GM21529 (cell line): ENCODE measurements at regions not wholly inside any gene's neighbourhood (a gene's known extent, or its start where the extent isn't known, plus 50 kb on each side); places are given as distances from the start of the nearest gene placed in this dataset.

Source experiments
- ATAC-seq: cut with Tn5 transposase; IDR thresholded peaks from one replicate; pipeline ENCODE4 v1.9.1; 2021; ENCODE audit not compliant: unreplicated experiment

- no peak for ATAC-seq
These were observed 208.3 kb upstream of the SALL1 start for GRCh38 chr16:51359141-51359955.

DNA sequence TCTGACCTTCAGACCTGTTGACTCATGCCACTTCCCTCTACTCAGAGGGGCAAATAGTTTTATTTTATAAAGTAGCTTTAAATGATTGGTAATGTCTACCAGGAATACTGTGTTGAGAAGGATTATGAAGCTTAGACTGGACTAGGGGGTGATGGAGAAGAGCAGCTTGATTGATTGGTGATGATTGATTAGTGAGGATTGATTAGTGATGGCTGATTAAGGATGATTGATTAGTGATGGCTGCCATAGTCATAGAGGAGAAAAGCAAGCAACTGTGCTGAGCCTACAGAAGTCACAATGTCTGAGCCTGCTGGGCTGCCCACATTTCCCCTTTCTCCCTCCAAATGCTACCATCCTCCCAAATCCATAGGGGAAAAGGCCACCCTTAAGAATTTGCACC, 206.8 kb upstream of the SALL1 start:
- ATAC-seq, result no peak

- ATAC-seq, result no peak
These were observed 204.8 kb upstream of the SALL1 start for GRCh38 chr16:51355875-51356274.

GRCh38 chr16:51355195-51355594, 204.1 kb upstream of the SALL1 start:
- ATAC-seq, result no peak

GRCh38 chr16:51353055-51353454, 202.0 kb upstream of the SALL1 start:
- no peak for ATAC-seq

- no peak for ATAC-seq
These were observed 198.6 kb upstream of the SALL1 start for GRCh38 chr16:51349626-51350025.

- no peak for ATAC-seq
These were observed 192.3 kb upstream of the SALL1 start for GRCh38 chr16:51343411-51343810.

DNA sequence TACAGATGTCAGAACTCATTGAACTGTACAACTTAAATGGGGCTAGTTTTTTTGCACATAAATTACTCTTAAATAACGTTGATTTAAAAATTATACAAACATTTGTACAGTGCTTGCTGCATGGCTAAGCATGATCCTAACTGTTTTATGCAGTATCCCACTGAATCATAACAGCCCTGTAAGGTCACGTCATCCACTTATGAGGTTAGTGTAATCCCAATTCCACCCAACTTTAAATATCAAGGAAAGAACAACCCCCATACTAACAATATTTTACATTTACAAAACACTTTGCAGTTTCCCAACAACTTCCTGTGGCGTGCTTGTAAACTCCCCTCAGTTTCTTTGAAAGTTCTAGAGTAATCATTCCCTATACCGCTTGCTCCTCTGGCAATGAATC, 190.1 kb upstream of the SALL1 start:
- no peak for ATAC-seq

DNA sequence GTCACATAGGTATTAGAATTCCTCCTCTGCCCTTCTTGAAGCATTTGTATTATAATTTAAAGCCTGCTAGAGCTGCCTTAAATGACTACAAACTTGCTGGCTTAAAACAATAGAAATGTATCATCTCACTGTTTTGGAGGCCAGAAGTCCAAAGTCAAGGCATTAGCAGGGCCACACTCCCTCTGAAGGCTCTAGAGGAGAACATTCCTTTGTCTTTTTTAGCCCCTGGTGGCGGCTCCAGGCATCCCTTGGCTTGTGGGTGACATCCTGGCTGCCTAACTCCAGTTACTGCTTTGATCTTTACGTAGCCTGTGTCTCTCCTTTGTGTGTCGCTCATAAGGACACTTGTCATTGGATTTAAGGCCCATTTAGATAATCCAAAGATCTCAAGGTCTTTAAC, 186.6 kb upstream of the SALL1 start:
- ATAC-seq, result no peak

DNA sequence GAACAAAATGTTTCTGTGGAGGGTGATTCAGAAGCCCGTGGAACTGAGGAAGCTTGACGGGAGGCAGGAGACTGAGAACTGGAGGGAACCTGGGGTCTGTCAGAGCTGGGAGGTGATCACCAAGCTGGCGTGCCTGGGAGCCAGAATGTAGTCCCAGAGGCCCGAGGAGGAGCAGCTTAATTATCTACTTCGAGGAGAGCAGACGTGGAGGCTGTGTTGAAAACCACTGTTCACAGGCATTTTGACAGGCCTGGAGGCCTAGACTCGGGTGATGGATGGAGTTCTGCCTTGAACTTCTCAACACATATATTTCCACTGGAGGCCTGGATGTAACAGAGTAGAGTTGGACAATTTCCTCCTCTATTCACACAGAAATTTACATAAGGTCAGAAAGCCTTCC, 177.7 kb upstream of the SALL1 start:
- no peak for ATAC-seq

GRCh38 chr16:51327001-51327400, 175.9 kb upstream of the SALL1 start:
- no peak for ATAC-seq

DNA sequence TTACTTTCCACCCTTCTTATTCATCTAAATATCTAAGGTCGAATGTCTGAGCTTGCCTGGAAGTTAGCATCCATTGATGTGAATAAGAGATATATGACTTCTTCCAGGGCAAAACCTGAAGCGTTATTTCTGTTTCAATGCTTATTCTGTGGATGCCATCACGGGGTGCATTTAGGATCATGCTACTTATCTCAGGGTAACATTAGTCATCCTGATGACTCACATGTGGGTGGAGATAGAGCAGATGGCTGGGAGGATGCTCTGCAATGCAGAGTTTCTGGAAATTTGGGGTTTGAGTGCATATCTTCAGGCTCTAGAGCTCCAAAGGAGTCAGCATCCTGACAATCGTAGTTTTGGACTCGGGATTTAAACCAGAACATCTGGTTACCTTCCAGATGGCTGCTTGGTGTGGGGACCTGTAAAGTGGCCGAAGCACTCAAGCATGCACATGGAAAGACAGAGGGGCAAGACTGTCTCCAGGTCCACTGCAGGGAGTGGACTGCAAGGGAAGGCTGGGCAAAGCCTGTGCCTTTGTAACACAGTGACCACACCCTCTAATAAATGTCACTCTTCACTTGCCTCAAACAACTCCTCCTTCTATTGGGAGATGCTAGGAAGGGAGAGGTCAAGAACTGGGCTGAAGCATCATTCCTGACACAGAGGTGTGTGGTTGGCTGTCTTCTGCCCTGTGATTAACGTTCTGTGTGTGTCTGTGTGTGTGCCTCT, 175.2 kb upstream of the SALL1 start:
- ATAC-seq, result no peak

- ATAC-seq, result no peak
These were observed 170.2 kb upstream of the SALL1 start for GRCh38 chr16:51321251-51321650.

GRCh38 chr16:51317575-51317974, 166.5 kb upstream of the SALL1 start:
- ATAC-seq, result no peak

- no peak for ATAC-seq
These were observed 162.1 kb upstream of the SALL1 start for GRCh38 chr16:51313198-51313597.

GRCh38 chr16:51312363-51313150, 161.5 kb upstream of the SALL1 start:
- ATAC-seq, result no peak

GRCh38 chr16:51310159-51310558, 159.1 kb upstream of the SALL1 start:
- no peak for ATAC-seq

DNA sequence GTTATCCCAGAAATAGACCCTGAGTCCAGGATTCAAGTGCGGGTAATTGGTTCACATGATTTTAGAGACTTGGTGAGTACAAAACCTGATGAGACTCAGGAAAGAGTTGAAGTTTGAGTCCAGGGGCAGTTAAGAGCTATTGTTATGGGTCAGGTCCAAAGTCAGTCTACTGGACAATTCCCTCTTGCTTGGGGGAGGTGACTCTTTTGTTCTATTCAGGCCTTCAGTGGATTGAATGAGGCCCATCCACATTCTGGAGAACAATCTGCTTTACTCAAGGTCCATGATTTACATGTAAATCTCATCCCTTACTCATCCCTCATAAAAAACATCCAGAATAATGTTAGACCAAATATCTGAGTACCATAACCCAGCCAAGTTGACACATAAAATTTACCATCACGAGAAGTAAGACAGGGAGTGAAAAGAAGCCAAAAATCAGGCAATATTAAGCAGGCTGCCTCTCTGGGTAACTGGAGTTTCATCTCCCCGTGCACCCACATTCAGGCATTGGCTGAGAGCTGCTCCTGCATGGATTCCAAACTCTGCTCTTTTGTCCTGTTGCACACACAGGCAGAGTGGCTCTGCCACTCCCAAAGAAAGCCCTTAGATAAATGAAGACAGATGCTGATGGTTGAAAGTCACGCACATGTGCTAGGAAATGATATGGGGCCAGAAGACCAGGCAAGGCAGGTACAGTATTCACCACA, 156.0 kb upstream of the SALL1 start:
- no peak for ATAC-seq

GRCh38 chr16:51306116-51306515, 155.0 kb upstream of the SALL1 start:
- ATAC-seq, result no peak

DNA sequence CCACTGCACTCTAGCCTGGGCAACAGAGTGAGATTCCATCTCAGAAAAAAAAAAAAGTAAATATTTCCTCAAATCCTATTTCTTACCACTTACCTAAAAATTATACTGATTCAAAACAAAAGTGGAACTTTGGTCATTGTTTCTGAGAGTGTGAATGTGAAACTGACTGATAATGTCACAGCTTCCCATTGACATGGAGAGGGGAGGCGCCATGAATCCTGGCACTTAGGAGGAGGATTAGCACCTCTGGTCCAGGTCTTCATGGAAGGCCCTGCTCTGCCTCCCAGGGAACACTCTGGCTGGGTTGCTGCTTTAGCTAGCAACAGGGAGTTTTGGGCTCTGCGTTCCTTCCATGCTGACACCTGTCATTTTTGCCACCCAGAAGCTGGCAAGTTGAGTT, 154.3 kb upstream of the SALL1 start:
- ATAC-seq, result no peak

DNA sequence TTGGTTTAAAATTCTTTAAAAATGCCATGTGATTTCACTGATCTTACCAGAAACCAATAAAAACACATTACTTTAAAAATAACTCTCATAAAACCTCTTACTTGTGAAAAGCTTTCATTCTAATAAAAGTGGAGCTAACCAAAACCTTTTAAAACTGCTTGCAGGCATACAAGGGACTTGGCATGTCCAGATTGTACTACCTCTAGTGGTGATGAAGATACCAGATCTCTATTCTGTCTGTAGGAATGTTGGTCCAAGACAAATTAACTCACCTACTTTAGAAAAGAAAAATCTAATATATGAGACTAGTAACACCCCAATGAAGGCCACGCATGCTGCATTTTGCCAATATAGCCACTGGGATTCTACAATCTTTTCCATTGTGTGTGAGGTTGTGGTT, 151.0 kb upstream of the SALL1 start:
- no peak for ATAC-seq
